ENCODE measurements at regions not wholly inside any gene's neighbourhood (a gene's known extent, or its start where the extent isn't known, plus 50 kb on each side); places are given as distances from the start of the nearest gene placed in this dataset.

DNA sequence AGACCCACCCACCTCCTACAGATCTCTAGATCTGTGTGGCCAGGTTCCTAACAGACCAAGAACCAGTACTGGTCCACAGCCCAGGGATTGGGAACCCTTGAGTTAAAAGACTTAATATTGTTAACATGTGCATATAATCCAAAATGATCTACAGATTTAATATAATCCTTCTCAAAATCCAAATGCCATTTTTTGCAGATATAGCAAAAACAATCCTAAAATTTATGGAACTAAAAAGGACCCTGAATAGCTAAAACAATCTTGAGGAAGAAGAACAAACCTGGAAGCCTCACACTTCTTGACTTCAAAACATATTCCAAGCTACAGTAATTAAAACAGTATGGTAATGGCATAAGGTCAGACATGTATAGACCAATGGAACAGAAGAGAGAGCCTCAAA, 206.9 kb upstream of the SIX2 start:
- ChIA-PET POLR2A (no interaction called here), CTCF (no interaction called here)
- no peak for ATAC-seq
- H3K9me3 ChIP-seq, result peaks cover 11% of the 10 kb centered on the region; the same call in 2 of the 3 replicates
- TF ChIP-seq MAFK (IDR thresholded peaks at IDR 0.05; ENCODE audit: partially characterized antibody) (peak; percentile 74), EHMT2 (IDR thresholded peaks at IDR 0.05; ENCODE audit: low read depth) (no peak)
- no peaks in the 10 kb centered on the region for H3K4me1 ChIP-seq
- no peak overlapping the region for H3K27ac ChIP-seq
- FAIRE-seq, result no peak
- DNase-seq (ENCODE audit: low read depth in 1 of 2, low spot score in 1 of 2), result no peak
- no peak overlapping the region for H3K4me3 ChIP-seq
- no peak overlapping the region for H3K4me2 ChIP-seq

DNA sequence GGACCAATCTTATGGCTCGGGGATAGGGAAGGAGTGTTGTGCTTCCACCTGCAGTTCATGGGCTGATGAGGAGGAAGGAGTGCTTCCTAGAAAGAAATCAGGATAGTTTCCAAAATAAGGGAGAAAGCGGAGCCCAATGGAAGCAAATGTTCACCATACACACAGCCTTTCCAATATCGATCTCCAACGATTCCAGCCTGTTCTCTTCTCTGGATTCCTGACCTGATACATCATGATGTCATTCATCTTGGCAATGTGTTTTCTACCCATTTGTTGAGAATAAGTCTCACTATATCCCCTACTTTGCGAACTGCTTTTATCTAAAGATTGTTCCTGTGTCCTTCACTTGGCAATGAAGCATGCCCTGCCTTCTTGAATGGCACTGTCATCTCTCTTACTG, 205.3 kb upstream of the SIX2 start:
- CTCF ChIA-PET, result no interaction called here
- FAIRE-seq, result no peak
- no peak for DNase-seq (ENCODE audit: low read depth in 1 of 2, low spot score in 1 of 2)
- 68% methylated on average over 5 of the region's 5 CpGs for WGBS (ENCODE audit: missing lambda C conversion rate)
- Histone ChIP-seq H3K27ac (no peak overlapping the region), H3K4me2 (no peak overlapping the region), H3K4me1 (no peaks in the 10 kb centered on the region), H3K9me3 (peaks cover 11% of the 10 kb centered on the region; the same call in 2 of the 3 replicates), H3K4me3 (no peak overlapping the region)
- no peak for ATAC-seq
- TF ChIP-seq MAFK (IDR thresholded peaks at IDR 0.05; ENCODE audit: partially characterized antibody), result no peak
- no peak for TF ChIP-seq RFX5 (IDR thresholded peaks at IDR 0.05)
- TF ChIP-seq EHMT2 (IDR thresholded peaks at IDR 0.05; ENCODE audit: low read depth), result no peak
- no peak for TF ChIP-seq JUNB (IDR thresholded peaks at IDR 0.05)
- no peak for TF ChIP-seq BHLHE40 (IDR thresholded peaks at IDR 0.05; ENCODE audit: low read depth, low read length)
- TF ChIP-seq, protein P1, sequence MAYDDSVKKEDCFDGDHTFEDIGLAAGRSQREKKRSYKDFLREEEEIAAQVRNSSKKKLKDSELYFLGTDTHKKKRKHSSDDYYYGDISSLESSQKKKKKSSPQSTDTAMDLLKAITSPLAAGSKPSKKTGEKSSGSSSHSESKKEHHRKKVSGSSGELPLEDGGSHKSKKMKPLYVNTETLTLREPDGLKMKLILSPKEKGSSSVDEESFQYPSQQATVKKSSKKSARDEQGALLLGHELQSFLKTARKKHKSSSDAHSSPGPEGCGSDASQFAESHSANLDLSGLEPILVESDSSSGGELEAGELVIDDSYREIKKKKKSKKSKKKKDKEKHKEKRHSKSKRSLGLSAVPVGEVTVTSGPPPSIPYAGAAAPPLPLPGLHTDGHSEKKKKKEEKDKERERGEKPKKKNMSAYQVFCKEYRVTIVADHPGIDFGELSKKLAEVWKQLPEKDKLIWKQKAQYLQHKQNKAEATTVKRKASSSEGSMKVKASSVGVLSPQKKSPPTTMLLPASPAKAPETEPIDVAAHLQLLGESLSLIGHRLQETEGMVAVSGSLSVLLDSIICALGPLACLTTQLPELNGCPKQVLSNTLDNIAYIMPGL (CRISPR knock-in tag; IDR thresholded peaks at IDR 0.05; ENCODE audit: borderline replicate concordance), result no peak
- no peak for TF ChIP-seq MYC (IDR thresholded peaks at IDR 0.05; ENCODE audit: borderline replicate concordance, low read length)
- TF ChIP-seq KDM1A (IDR thresholded peaks at IDR 0.05; ENCODE audit: low read depth), result no peak
- TF ChIP-seq FOSL2 (IDR thresholded peaks at IDR 0.05), result no peak
- no peak for TF ChIP-seq FOSL2 (CRISPR knock-in tag; IDR thresholded peaks at IDR 0.05)
- no peak for TF ChIP-seq ZFP36 (IDR thresholded peaks at IDR 0.05; ENCODE audit: borderline replicate concordance, partially characterized antibody)
- POLR2A ChIA-PET, result no interaction called here

DNA sequence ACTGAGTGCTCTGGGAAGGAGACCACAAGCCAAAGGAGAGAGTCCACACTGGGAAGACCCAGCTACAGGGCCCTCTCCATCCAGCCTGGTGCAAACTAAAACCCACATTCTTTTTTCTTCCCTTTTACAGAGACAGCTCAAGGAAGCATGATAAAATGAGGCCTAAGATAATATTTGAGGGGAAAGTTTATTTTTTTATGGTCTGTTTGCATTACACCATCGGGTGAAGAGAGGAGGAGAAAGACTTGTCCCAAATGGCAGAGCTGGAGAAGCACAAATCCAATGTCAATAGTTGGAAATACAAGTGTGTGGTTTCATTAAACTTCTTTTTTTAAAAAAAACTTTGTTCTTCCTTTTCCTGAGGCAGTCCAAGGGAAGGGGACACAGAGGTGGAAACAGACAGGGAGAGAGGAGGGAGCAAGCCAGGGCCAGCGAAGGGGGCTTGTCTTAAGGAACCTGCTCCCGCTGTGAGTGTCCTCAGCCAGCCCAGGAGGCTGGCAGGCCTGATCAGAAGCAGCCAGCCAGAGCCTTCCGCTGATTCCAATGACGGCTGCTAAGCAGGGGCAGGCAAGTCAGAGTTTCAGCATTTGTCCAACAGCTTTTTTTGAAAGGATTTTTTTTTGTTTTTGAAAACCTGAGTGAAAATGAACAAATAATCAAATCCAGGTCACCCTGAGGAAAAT, 203.8 kb upstream of the SIX2 start:
- CTCF ChIA-PET, result interaction anchor here (1.1 to 1.3 kb wide), 2 partner anchors 32 to 232 kb away, joined by 3 to 4 read pairs; no protein-coding TSS in a partner anchor
- no peak for FAIRE-seq
- WGBS (ENCODE audit: missing lambda C conversion rate), result 79% methylated on average over 5 of the region's 5 CpGs
- Histone ChIP-seq H3K4me1 (no peaks in the 10 kb centered on the region), H3K27ac (no peak overlapping the region), H3K4me3 (no peak overlapping the region), H3K9me3 (peaks cover 11% of the 10 kb centered on the region; the same call in 2 of the 3 replicates), H3K4me2 (no peak overlapping the region)
- DNase-seq (ENCODE audit: low read depth in 1 of 2, low spot score in 1 of 2), result no peak
- TF ChIP-seq, protein P2, sequence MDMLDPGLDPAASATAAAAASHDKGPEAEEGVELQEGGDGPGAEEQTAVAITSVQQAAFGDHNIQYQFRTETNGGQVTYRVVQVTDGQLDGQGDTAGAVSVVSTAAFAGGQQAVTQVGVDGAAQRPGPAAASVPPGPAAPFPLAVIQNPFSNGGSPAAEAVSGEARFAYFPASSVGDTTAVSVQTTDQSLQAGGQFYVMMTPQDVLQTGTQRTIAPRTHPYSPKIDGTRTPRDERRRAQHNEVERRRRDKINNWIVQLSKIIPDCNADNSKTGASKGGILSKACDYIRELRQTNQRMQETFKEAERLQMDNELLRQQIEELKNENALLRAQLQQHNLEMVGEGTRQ (IDR thresholded peaks at IDR 0.05), result no peak
- TF ChIP-seq, protein P3, sequence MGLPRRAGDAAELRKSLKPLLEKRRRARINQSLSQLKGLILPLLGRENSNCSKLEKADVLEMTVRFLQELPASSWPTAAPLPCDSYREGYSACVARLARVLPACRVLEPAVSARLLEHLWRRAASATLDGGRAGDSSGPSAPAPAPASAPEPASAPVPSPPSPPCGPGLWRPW (IDR thresholded peaks at IDR 0.05), result no peak
- TF ChIP-seq FOSL2 (IDR thresholded peaks at IDR 0.05) (no peak), FOSL2 (CRISPR knock-in tag; IDR thresholded peaks at IDR 0.05) (no peak), RCOR1 (IDR thresholded peaks at IDR 0.05; ENCODE audit: low read depth, low read length) (no peak), RARB (CRISPR knock-in tag; IDR thresholded peaks at IDR 0.05) (no peak), RNF2 (IDR thresholded peaks at IDR 0.05; ENCODE audit: borderline replicate concordance, low read depth) (no peak), RAD21 (conservative IDR thresholded peaks at IDR 0.05 in 1 of 2, IDR thresholded peaks at IDR 0.05 in 1 of 2) (no peak), CHD4 (IDR thresholded peaks at IDR 0.05; ENCODE audit: borderline replicate concordance) (no peak), KDM5A (IDR thresholded peaks at IDR 0.05) (no peak), HEYL (CRISPR knock-in tag; IDR thresholded peaks at IDR 0.05) (no peak), ZNF302 (CRISPR knock-in tag; IDR thresholded peaks at IDR 0.05) (no peak), TP53 (CRISPR knock-in tag; IDR thresholded peaks at IDR 0.05) (no peak)
- TF ChIP-seq, protein P4, sequence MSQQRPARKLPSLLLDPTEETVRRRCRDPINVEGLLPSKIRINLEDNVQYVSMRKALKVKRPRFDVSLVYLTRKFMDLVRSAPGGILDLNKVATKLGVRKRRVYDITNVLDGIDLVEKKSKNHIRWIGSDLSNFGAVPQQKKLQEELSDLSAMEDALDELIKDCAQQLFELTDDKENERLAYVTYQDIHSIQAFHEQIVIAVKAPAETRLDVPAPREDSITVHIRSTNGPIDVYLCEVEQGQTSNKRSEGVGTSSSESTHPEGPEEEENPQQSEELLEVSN (IDR thresholded peaks at IDR 0.05; ENCODE audit: borderline replicate concordance, low read depth), result no peak
- TF ChIP-seq, protein P5, sequence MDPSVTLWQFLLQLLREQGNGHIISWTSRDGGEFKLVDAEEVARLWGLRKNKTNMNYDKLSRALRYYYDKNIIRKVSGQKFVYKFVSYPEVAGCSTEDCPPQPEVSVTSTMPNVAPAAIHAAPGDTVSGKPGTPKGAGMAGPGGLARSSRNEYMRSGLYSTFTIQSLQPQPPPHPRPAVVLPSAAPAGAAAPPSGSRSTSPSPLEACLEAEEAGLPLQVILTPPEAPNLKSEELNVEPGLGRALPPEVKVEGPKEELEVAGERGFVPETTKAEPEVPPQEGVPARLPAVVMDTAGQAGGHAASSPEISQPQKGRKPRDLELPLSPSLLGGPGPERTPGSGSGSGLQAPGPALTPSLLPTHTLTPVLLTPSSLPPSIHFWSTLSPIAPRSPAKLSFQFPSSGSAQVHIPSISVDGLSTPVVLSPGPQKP (IDR thresholded peaks at IDR 0.05; ENCODE audit: low read depth, low read length), result no peak
- ATAC-seq, result no peak
- POLR2A ChIA-PET, result no interaction called here

Measured in A549 (cell line).